SK-N-SH treated with all-trans-retinoic acid at 6 μM for 48 hours (cell line): ENCODE measurements at regions not wholly inside any gene's neighbourhood (a gene's known extent, or its start where the extent isn't known, plus 50 kb on each side); places are given as distances from the start of the nearest gene placed in this dataset.

ENCODE experiments used
- ATAC-seq: fragments of 200-7000 bp; cut with Tn5 transposase; 3 replicates; pipeline ENCODE4 v1.9.1; 2020; ENCODE audit warnings: mild to moderate bottlenecking, moderate library complexity
- ARNTL ChIP-seq: fragments of 450-650 bp; formaldehyde crosslinking; IDR thresholded peaks from 2 replicates; pipeline ENCODE4 v1.5.0; 2020; ENCODE audit warnings: low read depth, mild to moderate bottlenecking, moderate library complexity, borderline replicate concordance
- BACH2 ChIP-seq: fragments of 250-450 bp; sonication (Bioruptor Pico); IDR thresholded peaks from 2 replicates; pipeline ENCODE4 v1.9.0; 2021; ENCODE audit warnings: mild to moderate bottlenecking, borderline replicate concordance
- CSDC2 ChIP-seq: fragments of 250-450 bp; sonication (Bioruptor Pico); IDR thresholded peaks from 2 replicates; pipeline ENCODE4 v1.5.0; 2020; ENCODE audit warnings: mild to moderate bottlenecking, moderate library complexity
- ESRRG ChIP-seq: fragments of 250-450 bp; sonication (Bioruptor Pico); IDR thresholded peaks from 2 replicates; pipeline ENCODE4 v1.6.1; 2021; ENCODE audit warnings: mild to moderate bottlenecking
- GLIS3 ChIP-seq: fragments of 250-450 bp; sonication (Bioruptor Pico); IDR thresholded peaks from 2 replicates; pipeline ENCODE4 v1.5.0; 2020; ENCODE audit warnings: mild to moderate bottlenecking, moderate library complexity
- ISL1 ChIP-seq: fragments of 250-450 bp; sonication (Bioruptor Pico); IDR thresholded peaks from 2 replicates; pipeline ENCODE4 v2.1.2; 2022; ENCODE audit warnings: mild to moderate bottlenecking, moderate library complexity
- OSR1 ChIP-seq: fragments of 250-450 bp; sonication (Bioruptor Pico); IDR thresholded peaks from 2 replicates; pipeline ENCODE4 v1.8.0; 2022; ENCODE audit warnings: moderate library complexity, mild to moderate bottlenecking, inconsistent platforms
- PPARA ChIP-seq: fragments of 250-450 bp; sonication (Bioruptor Pico); IDR thresholded peaks from 2 replicates; pipeline ENCODE4 v1.5.0; 2020; ENCODE audit warnings: mild to moderate bottlenecking, borderline replicate concordance
- RARB ChIP-seq: fragments of 250-450 bp; sonication (Bioruptor Pico); IDR thresholded peaks from 2 replicates; pipeline ENCODE4 v1.8.0; 2021; ENCODE audit warnings: mild to moderate bottlenecking, moderate library complexity
- SNAI2 ChIP-seq: fragments of 250-450 bp; sonication (Bioruptor Pico); IDR thresholded peaks from 2 replicates; pipeline ENCODE4 v1.5.0; 2020; ENCODE audit warnings: mild to moderate bottlenecking, moderate library complexity
- TCF4 ChIP-seq: fragments of 250-450 bp; sonication (Bioruptor Pico); IDR thresholded peaks from 2 replicates; pipeline ENCODE4 v1.8.0; 2021; ENCODE audit warnings: mild to moderate bottlenecking, moderate library complexity, borderline replicate concordance
- TOX ChIP-seq: fragments of 250-450 bp; sonication (Bioruptor Pico); IDR thresholded peaks from 2 replicates; pipeline ENCODE4 v1.8.0; 2021; ENCODE audit warnings: mild to moderate bottlenecking, moderate library complexity, borderline replicate concordance
- ZC3H10 ChIP-seq: fragments of 250-450 bp; sonication (Bioruptor Pico); IDR thresholded peaks from 2 replicates; pipeline ENCODE4 v1.5.1; 2021; ENCODE audit warnings: mild to moderate bottlenecking, moderate library complexity
- ZFP3 ChIP-seq: fragments of 250-450 bp; sonication (Bioruptor Pico); IDR thresholded peaks from 2 replicates; pipeline ENCODE4 v1.5.0; 2020; ENCODE audit warnings: mild to moderate bottlenecking, moderate library complexity
- ZFP30 ChIP-seq: fragments of 450-650 bp; formaldehyde crosslinking; IDR thresholded peaks from 2 replicates; pipeline ENCODE4 v1.5.0; 2022; ENCODE audit warnings: mild to moderate bottlenecking, moderate library complexity
- ZNF565 ChIP-seq: fragments of 450-650 bp; formaldehyde crosslinking; conservative IDR thresholded peaks from 2 replicates; pipeline ENCODE4 v1.5.0; 2020; ENCODE audit warnings: low read depth, mild to moderate bottlenecking, moderate library complexity
- ZNF70 ChIP-seq: fragments of 450-650 bp; formaldehyde crosslinking; IDR thresholded peaks from 2 replicates; pipeline ENCODE4 v1.5.0; 2020; ENCODE audit warnings: mild to moderate bottlenecking, moderate library complexity
- ZNF8 ChIP-seq: fragments of 450-650 bp; formaldehyde crosslinking; IDR thresholded peaks from 2 replicates; pipeline ENCODE4 v1.5.0; 2020; ENCODE audit warnings: mild to moderate bottlenecking, moderate library complexity
- TF ChIP-seq, protein P1 (sequence below): fragments of 250-450 bp; sonication (Bioruptor Pico); IDR thresholded peaks from 2 replicates; pipeline ENCODE4 v1.8.0; 2021; ENCODE audit warnings: low read depth, mild to moderate bottlenecking, moderate library complexity, borderline replicate concordance
- TF ChIP-seq, protein P2 (sequence below): fragments of 250-450 bp; sonication (Bioruptor Pico); IDR thresholded peaks from 2 replicates; pipeline ENCODE4 v1.8.0; 2020; ENCODE audit warnings: mild to moderate bottlenecking, moderate library complexity, borderline replicate concordance
- TF ChIP-seq, protein P3 (sequence below): fragments of 250-450 bp; sonication (Bioruptor Pico); IDR thresholded peaks from 2 replicates; pipeline ENCODE4 v1.5.0; 2020; ENCODE audit warnings: mild to moderate bottlenecking, moderate library complexity
- TF ChIP-seq, protein P4 (sequence below): fragments of 250-450 bp; sonication (Bioruptor Pico); IDR thresholded peaks from 2 replicates; pipeline ENCODE4 v1.5.1; 2020; ENCODE audit warnings: low read depth, mild to moderate bottlenecking, moderate library complexity

DNA sequence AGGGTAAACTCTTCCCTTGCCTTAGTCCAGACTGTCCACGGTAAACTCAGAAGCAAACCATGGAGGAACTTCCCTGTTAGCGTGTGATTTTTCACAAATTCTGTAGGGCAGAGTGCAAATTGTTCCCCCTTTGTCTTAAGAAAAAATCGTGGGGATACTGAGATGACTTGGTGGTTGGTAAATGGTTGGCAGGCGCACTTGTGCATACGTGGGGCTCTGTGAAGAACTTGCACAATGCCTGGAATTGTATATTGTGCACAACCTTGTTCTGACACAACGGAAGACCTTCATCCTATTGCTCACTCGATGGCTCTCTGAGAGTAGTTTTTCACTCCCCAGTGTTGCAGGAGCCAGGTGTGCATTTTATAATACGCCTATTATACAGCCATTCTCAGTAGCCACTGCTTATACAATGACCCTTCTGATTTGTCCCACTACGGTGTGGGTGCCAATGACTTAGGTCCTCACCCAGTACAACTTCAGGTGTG is 150.0 kb downstream of the SPRY1 start:
- no peak for ATAC-seq
- TF ChIP-seq, protein P1, sequence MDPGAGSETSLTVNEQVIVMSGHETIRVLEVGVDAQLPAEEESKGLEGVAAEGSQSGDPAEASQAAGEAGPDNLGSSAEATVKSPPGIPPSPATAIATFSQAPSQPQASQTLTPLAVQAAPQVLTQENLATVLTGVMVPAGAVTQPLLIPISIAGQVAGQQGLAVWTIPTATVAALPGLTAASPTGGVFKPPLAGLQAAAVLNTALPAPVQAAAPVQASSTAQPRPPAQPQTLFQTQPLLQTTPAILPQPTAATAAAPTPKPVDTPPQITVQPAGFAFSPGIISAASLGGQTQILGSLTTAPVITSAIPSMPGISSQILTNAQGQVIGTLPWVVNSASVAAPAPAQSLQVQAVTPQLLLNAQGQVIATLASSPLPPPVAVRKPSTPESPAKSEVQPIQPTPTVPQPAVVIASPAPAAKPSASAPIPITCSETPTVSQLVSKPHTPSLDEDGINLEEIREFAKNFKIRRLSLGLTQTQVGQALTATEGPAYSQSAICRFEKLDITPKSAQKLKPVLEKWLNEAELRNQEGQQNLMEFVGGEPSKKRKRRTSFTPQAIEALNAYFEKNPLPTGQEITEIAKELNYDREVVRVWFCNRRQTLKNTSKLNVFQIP (CRISPR knock-in tag) = no peak
- no peak for TF ChIP-seq BACH2
- no peak for TF ChIP-seq ZNF70 (CRISPR knock-in tag)
- no peak for TF ChIP-seq ZNF565 (CRISPR knock-in tag)
- TF ChIP-seq TCF4 (CRISPR knock-in tag) = no peak
- TF ChIP-seq ZFP30 (CRISPR knock-in tag) = no peak
- TF ChIP-seq, protein P2, sequence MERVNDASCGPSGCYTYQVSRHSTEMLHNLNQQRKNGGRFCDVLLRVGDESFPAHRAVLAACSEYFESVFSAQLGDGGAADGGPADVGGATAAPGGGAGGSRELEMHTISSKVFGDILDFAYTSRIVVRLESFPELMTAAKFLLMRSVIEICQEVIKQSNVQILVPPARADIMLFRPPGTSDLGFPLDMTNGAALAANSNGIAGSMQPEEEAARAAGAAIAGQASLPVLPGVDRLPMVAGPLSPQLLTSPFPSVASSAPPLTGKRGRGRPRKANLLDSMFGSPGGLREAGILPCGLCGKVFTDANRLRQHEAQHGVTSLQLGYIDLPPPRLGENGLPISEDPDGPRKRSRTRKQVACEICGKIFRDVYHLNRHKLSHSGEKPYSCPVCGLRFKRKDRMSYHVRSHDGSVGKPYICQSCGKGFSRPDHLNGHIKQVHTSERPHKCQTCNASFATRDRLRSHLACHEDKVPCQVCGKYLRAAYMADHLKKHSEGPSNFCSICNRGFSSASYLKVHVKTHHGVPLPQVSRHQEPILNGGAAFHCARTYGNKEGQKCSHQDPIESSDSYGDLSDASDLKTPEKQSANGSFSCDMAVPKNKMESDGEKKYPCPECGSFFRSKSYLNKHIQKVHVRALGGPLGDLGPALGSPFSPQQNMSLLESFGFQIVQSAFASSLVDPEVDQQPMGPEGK (CRISPR knock-in tag) = no peak
- TF ChIP-seq ESRRG (CRISPR knock-in tag) = no peak
- TF ChIP-seq CSDC2 (CRISPR knock-in tag) = no peak
- no peak for TF ChIP-seq OSR1 (CRISPR knock-in tag)
- no peak for TF ChIP-seq ZFP3
- TF ChIP-seq PPARA (CRISPR knock-in tag) = no peak
- TF ChIP-seq SNAI2 (CRISPR knock-in tag) = no peak
- TF ChIP-seq ZNF8 (CRISPR knock-in tag) = no peak
- no peak for TF ChIP-seq RARB
- no peak for TF ChIP-seq ISL1 (CRISPR knock-in tag)
- TF ChIP-seq TOX (CRISPR knock-in tag) = no peak
- TF ChIP-seq, all 23 proteins: peak for 0

DNA sequence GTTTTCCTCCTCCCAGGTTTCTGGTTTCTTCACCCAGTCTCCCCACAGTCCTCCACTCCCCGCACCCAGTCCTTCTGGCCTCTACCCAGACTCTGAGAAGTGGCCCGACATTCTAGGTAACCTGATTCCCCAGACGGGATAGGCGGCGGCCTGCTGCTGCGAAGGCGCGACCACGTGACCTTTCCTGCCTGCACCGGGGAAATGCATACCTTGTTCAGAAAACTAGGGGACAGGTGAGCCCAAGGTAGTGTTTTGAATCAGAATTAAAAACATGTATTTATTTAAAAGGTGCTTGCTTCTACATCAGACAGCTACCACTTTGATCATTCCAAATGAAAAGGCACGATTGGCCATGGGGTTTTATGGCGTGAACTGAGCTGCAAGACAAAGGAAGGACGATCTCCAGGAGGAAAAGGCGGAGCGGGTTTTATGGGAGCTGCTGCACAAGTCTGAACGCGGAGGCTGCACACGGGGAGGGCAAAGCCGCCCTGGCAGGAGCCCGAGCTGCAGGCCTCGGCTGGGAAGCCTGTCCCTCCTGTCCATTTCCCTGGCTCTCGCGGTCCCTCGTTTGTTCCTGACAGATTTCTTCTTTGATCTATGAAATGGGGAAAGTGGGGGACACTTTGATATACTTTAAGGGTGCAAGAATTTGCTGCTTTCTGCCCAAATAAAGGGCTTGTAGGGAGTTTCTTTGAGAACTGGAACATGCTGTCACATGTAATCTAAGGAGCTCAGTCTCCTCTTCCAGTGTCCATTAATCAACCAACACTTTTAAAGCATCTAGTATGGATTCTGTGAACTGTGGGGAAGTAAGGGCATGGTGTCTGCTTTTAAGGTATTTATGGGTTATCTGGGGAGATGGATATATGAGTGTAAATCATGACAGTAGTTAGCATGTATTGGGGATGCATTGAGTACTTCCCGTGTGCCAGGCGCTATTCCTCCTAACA is 150.9 kb downstream of the SPRY1 start:
- TF ChIP-seq ZC3H10 (CRISPR knock-in tag) = no peak
- no peak for ATAC-seq

DNA sequence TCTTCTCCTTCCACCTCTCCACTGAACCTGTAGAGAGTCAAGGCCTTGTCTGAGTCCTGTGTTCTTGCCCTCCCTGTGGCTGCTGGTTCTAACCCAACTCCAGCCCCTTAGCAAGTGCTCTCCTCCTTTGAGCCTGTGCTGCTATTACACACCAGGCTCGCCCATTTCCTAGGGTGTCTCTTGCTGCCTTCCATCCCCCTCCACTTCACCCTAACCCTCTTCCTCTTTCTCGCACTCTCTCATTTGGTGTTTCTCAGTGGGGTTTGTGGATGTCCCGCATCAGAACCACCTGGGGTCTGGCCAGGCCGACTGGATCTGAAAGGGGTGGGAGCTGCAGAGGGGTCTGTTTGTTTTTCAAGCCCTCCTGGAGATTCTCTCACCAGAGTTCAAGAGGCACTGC is 156.7 kb downstream of the SPRY1 start:
- no peak for ATAC-seq

More for the DNA sequence above, 156.7 kb downstream of the SPRY1 start:
- TF ChIP-seq ZNF565 (CRISPR knock-in tag) (no peak), BACH2 (no peak), GLIS3 (CRISPR knock-in tag) (no peak), SNAI2 (CRISPR knock-in tag) (no peak), ARNTL (CRISPR knock-in tag) (no peak), CSDC2 (CRISPR knock-in tag) (no peak), ZFP30 (CRISPR knock-in tag) (no peak), PPARA (CRISPR knock-in tag) (no peak), ZNF70 (CRISPR knock-in tag) (no peak), ZNF8 (CRISPR knock-in tag) (no peak), RARB (no peak), OSR1 (CRISPR knock-in tag) (no peak), ESRRG (CRISPR knock-in tag) (no peak), ZC3H10 (CRISPR knock-in tag) (no peak), ISL1 (CRISPR knock-in tag) (no peak)
- TF ChIP-seq, protein P3, sequence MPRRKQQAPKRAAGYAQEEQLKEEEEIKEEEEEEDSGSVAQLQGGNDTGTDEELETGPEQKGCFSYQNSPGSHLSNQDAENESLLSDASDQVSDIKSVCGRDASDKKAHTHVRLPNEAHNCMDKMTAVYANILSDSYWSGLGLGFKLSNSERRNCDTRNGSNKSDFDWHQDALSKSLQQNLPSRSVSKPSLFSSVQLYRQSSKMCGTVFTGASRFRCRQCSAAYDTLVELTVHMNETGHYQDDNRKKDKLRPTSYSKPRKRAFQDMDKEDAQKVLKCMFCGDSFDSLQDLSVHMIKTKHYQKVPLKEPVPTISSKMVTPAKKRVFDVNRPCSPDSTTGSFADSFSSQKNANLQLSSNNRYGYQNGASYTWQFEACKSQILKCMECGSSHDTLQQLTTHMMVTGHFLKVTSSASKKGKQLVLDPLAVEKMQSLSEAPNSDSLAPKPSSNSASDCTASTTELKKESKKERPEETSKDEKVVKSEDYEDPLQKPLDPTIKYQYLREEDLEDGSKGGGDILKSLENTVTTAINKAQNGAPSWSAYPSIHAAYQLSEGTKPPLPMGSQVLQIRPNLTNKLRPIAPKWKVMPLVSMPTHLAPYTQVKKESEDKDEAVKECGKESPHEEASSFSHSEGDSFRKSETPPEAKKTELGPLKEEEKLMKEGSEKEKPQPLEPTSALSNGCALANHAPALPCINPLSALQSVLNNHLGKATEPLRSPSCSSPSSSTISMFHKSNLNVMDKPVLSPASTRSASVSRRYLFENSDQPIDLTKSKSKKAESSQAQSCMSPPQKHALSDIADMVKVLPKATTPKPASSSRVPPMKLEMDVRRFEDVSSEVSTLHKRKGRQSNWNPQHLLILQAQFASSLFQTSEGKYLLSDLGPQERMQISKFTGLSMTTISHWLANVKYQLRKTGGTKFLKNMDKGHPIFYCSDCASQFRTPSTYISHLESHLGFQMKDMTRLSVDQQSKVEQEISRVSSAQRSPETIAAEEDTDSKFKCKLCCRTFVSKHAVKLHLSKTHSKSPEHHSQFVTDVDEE (CRISPR knock-in tag) = no peak
- TF ChIP-seq, protein P2 (CRISPR knock-in tag) = no peak
- TF ChIP-seq, protein P4, sequence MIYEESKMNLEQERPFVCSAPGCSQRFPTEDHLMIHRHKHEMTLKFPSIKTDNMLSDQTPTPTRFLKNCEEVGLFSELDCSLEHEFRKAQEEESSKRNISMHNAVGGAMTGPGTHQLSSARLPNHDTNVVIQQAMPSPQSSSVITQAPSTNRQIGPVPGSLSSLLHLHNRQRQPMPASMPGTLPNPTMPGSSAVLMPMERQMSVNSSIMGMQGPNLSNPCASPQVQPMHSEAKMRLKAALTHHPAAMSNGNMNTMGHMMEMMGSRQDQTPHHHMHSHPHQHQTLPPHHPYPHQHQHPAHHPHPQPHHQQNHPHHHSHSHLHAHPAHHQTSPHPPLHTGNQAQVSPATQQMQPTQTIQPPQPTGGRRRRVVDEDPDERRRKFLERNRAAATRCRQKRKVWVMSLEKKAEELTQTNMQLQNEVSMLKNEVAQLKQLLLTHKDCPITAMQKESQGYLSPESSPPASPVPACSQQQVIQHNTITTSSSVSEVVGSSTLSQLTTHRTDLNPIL (CRISPR knock-in tag) = no peak
- TF ChIP-seq, all 23 proteins: peak for 0
